ENCODE measurements at regions not wholly inside any gene's neighbourhood (a gene's known extent, or its start where the extent isn't known, plus 50 kb on each side); places are given as distances from the start of the nearest gene placed in this dataset.

DNA sequence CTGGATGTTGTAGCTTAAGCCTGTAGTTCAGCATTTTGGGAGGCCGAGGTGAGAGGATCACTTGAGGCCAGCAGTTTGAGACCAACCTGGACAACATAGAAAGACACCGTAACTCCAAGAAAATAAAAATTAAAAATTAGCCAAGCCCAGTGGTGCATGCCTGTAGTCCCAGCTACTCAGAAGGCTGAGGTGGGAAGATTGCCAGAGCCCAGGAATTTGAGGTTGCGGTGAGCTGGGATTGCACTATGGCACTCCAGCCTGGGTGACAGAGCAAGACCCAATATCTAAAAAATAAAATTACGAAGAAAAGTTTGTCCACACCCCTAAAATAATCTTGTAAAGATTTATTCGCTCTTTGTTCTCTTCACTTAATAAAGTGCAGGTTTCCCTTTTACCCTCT lies 951.0 kb downstream of the TYW1 start:
- TF ChIP-seq, protein P1, sequence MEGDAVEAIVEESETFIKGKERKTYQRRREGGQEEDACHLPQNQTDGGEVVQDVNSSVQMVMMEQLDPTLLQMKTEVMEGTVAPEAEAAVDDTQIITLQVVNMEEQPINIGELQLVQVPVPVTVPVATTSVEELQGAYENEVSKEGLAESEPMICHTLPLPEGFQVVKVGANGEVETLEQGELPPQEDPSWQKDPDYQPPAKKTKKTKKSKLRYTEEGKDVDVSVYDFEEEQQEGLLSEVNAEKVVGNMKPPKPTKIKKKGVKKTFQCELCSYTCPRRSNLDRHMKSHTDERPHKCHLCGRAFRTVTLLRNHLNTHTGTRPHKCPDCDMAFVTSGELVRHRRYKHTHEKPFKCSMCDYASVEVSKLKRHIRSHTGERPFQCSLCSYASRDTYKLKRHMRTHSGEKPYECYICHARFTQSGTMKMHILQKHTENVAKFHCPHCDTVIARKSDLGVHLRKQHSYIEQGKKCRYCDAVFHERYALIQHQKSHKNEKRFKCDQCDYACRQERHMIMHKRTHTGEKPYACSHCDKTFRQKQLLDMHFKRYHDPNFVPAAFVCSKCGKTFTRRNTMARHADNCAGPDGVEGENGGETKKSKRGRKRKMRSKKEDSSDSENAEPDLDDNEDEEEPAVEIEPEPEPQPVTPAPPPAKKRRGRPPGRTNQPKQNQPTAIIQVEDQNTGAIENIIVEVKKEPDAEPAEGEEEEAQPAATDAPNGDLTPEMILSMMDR (conservative IDR thresholded peaks at IDR 0.05; ENCODE audit: low read length), result no peak
- no peak for TF ChIP-seq EZH2phosphoT487 (IDR thresholded peaks at IDR 0.05; ENCODE audit: borderline replicate concordance)
